Left lung (tissue), 4 donors: ENCODE measurements at regions not wholly inside any gene's neighbourhood (a gene's known extent, or its start where the extent isn't known, plus 50 kb on each side); places are given as distances from the start of the nearest gene placed in this dataset.

Source experiments
- ATAC-seq: fragments of 200-7000 bp; cut with Tn5 transposase; one replicate; pipeline ENCODE4 v1.9.1; 2020; ENCODE audit warnings: moderate library complexity
- DNase-seq, 4 donors: peaks; one replicate each; pipeline ENCODE4 v3.0.0-alpha.2; 2013 to 2020
- H3K27ac ChIP-seq, 2 donors: fragments of 200-600 bp; sonication (generic) in 1 of 2; one replicate each; pipeline versions ENCODE4 v1.5.0 to v1.8.0; 2020 to 2021
- H3K27me3 ChIP-seq, 2 donors: fragments of 200-600 bp; sonication (generic) in 1 of 2; one replicate each; pipeline versions ENCODE4 v1.5.0 to v1.8.0; 2020 to 2021
- H3K36me3 ChIP-seq, 2 donors: fragments of 200-600 bp; sonication (generic) in 1 of 2; one replicate each; pipeline versions ENCODE4 v1.5.0 to v1.8.0; 2020 to 2021
- H3K4me1 ChIP-seq, 2 donors: fragments of 200-600 bp; one replicate each; pipeline ENCODE4 v1.8.0; 2021
- H3K4me3 ChIP-seq, 2 donors: fragments of 200-600 bp; sonication (generic) in 1 of 2; one replicate each; pipeline versions ENCODE4 v1.5.0 to v1.8.0; 2020 to 2021; ENCODE audit warnings: mild to moderate bottlenecking in 1 of 2
- H3K9me3 ChIP-seq, 2 donors: fragments of 200-600 bp; sonication (generic) in 1 of 2; one replicate each; pipeline versions ENCODE4 v1.5.0 to v1.8.0; 2020 to 2021
- intact Hi-C, 2 donors: fragments of 100-400 bp; cut with DNase I; formaldehyde crosslinking; loops; one replicate each; pipeline versions ENCODE4 v1.11.2 to v1.14.2; 2022
- TF ChIP-seq, protein P1 (sequence below), 2 donors: fragments of 200-600 bp; sonication (generic) in 1 of 2; IDR thresholded peaks; one replicate each; pipeline versions ENCODE4 v1.5.0 to v1.8.0; 2021; ENCODE audit warnings: antibody characterized with exemption in 2 of 2
- donor health status: DM: no; HTN: yes; CAD: no.
- donor health status: DM: no; HTN: no; CAD: no.

DNA sequence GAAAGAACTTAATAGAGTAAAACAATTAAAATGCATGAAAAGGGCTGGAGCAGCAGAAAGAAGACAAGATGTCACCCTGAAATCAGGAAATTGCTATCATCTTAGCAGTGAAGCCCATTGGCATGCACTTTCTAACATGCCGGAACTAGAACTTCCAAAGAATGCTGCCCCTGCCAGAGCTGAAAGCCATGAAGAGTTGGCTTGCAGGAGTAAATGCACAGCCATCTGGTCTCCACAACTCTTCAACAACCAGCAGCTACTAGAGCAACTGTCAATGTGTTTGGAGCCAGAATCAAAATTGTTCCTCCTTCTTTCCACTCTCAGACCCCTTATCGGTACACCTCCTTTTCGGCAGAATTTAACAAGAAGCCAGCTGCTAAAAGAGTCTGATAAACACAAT is 414.1 kb downstream of the KCNH5 start:
- ATAC-seq = no peak
- Histone ChIP-seq H3K27ac (no peak overlapping the region), H3K27me3 (no peaks in the 10 kb centered on the region), H3K36me3 (no peaks in the 10 kb centered on the region), H3K4me3 (no peak overlapping the region), H3K4me1 (no peaks in the 10 kb centered on the region), H3K9me3 (peaks cover 0 to 6% of the 10 kb centered on the region in 2 donors)
- TF ChIP-seq, protein P1, sequence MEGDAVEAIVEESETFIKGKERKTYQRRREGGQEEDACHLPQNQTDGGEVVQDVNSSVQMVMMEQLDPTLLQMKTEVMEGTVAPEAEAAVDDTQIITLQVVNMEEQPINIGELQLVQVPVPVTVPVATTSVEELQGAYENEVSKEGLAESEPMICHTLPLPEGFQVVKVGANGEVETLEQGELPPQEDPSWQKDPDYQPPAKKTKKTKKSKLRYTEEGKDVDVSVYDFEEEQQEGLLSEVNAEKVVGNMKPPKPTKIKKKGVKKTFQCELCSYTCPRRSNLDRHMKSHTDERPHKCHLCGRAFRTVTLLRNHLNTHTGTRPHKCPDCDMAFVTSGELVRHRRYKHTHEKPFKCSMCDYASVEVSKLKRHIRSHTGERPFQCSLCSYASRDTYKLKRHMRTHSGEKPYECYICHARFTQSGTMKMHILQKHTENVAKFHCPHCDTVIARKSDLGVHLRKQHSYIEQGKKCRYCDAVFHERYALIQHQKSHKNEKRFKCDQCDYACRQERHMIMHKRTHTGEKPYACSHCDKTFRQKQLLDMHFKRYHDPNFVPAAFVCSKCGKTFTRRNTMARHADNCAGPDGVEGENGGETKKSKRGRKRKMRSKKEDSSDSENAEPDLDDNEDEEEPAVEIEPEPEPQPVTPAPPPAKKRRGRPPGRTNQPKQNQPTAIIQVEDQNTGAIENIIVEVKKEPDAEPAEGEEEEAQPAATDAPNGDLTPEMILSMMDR (IDR thresholded peaks at IDR 0.05) = no peak
- intact Hi-C loops = no loop called here
- no peak for DNase-seq

DNA sequence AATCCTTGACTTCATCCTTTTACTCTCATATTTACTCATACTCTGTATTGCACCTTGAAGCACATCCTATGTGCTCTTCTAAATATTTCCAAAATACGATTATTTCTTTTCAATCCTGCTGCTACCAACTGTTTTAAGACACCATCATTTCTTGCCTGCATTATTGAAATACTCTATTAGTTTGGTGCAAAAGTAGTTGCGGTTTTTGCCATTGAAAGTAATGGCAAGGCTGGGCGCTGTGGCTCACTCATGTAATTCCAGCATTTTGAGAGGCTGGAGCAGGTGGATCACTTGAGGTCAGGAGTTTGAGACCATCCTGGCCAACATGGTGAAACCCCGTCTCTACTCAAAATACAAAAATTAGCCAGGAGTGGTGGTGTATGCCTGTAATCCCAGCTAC is 412.5 kb downstream of the KCNH5 start:
- Histone ChIP-seq H3K36me3 (no peaks in the 10 kb centered on the region), H3K27ac (no peak overlapping the region), H3K4me3 (no peak overlapping the region), H3K4me1 (no peaks in the 10 kb centered on the region), H3K9me3 (peaks cover 0 to 5% of the 10 kb centered on the region in 2 donors), H3K27me3 (no peaks in the 10 kb centered on the region)
- intact Hi-C loops = no loop called here
- TF ChIP-seq, protein P1 (IDR thresholded peaks at IDR 0.05) = no peak
- ATAC-seq = no peak
- no peak for DNase-seq

DNA sequence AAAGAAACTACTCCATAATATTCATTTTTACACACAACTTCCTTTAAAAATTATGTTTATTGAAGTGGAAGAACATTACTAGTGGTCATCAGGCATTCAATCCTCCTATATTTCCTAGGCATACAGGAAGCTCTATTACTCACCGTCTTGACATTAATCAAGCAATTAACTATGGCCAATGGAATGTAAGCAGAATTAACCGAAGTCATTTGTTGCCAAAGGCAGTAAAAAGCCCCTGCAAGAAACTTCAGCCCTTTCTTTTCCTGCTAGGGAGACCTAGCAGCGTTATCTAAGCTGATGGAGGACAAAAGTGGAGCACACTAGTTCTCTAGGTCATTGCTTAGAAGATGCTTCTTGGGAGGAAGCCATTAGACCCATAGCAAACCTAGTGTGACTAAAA is 399.6 kb downstream of the KCNH5 start:
- H3K27me3 ChIP-seq = no peaks in the 10 kb centered on the region
- DNase-seq = no peak
- no peak for ATAC-seq
- intact Hi-C loops = no loop called here
- TF ChIP-seq, protein P1 (IDR thresholded peaks at IDR 0.05) = no peak
- H3K36me3 ChIP-seq = no peaks in the 10 kb centered on the region
- no peak overlapping the region for H3K27ac ChIP-seq
- H3K9me3 ChIP-seq = peaks cover 0 to 6% of the 10 kb centered on the region in 2 donors
- H3K4me1 ChIP-seq = no peaks in the 10 kb centered on the region
- H3K4me3 ChIP-seq = no peak overlapping the region
